GM23338 (cell line): ENCODE measurements at regions not wholly inside any gene's neighbourhood (a gene's known extent, or its start where the extent isn't known, plus 50 kb on each side); places are given as distances from the start of the nearest gene placed in this dataset.
A peak's percentile ranks its signal among the peaks of the same experiment; 100 is the strongest.

ENCODE experiments used
- ATAC-seq: fragments of 200-7000 bp; cut with Tn5 transposase; 3 replicates; pipeline ENCODE4 v1.9.1; 2020
- DNase-seq: peaks from one replicate; pipeline ENCODE4 v3.0.0-alpha.2; 2015; ENCODE audit warnings: low spot score
- H2AFZ ChIP-seq: fragments of 200-600 bp; sonication (generic); 2 replicates; pipeline ENCODE4 v1.8.0; 2016; ENCODE audit warnings: antibody characterized with exemption, mild to moderate bottlenecking, moderate library complexity
- H3F3A ChIP-seq: fragments of 200-600 bp; sonication (generic); replicated peaks from 2 replicates; pipeline ENCODE4 v1.8.0; 2017; ENCODE audit warnings: antibody characterized with exemption, mixed run types, low read depth
- H3K27ac ChIP-seq: fragments of 200-600 bp; sonication (generic); 2 replicates; pipeline ENCODE4 v1.6.1; 2016; ENCODE audit warnings: low read depth
- H3K27me3 ChIP-seq: fragments of 200-600 bp; sonication (generic); 2 replicates; pipeline ENCODE4 v1.8.0; 2016; ENCODE audit warnings: mild to moderate bottlenecking, mixed run types, moderate library complexity; ENCODE audit not compliant: insufficient read depth
- H3K36me3 ChIP-seq: fragments of 200-600 bp; sonication (generic); 2 replicates; pipeline ENCODE4 v1.8.0; 2016; ENCODE audit warnings: mild to moderate bottlenecking; ENCODE audit not compliant: insufficient read depth
- H3K4me1 ChIP-seq: fragments of 200-600 bp; sonication (generic); 2 replicates; pipeline ENCODE4 v1.8.0; 2016; ENCODE audit warnings: mild to moderate bottlenecking, moderate library complexity; ENCODE audit not compliant: insufficient read depth
- H3K4me2 ChIP-seq: fragments of 200-600 bp; sonication (generic); 2 replicates; pipeline ENCODE4 v1.7.1; 2017; ENCODE audit warnings: mixed run types
- H3K4me3 ChIP-seq: fragments of 200-600 bp; sonication (generic); 2 replicates; pipeline ENCODE4 v1.6.1; 2016; ENCODE audit warnings: mixed run types
- H3K79me2 ChIP-seq: fragments of 200-600 bp; sonication (generic); replicated peaks from 2 replicates; pipeline ENCODE4 v1.8.0; 2017; ENCODE audit warnings: mild to moderate bottlenecking; ENCODE audit not compliant: insufficient read depth
- H3K9me2 ChIP-seq: fragments of 200-600 bp; sonication (generic); 2 replicates; pipeline ENCODE4 v1.8.0; 2017; ENCODE audit not compliant: insufficient read depth
- H4K20me1 ChIP-seq: fragments of 200-600 bp; sonication (generic); replicated peaks from 2 replicates; pipeline ENCODE4 v1.8.0; 2017; ENCODE audit warnings: mild to moderate bottlenecking; ENCODE audit not compliant: insufficient read depth
- H3K27ac Mint-ChIP-seq: 2 replicates; pipeline ENCODE4 v1.8.0; 2020; ENCODE audit warnings: inconsistent platforms, mild to moderate bottlenecking, moderate library complexity, mixed read lengths
- H3K27me3 Mint-ChIP-seq: 3 replicates; pipeline ENCODE4 v1.8.0; 2022; ENCODE audit warnings: low read depth, mild to moderate bottlenecking, moderate library complexity, mixed read lengths, inconsistent platforms; ENCODE audit not compliant: insufficient read depth, poor library complexity
- H3K36me3 Mint-ChIP-seq: 3 replicates; pipeline ENCODE4 v1.8.0; 2021; ENCODE audit warnings: low read depth, mild to moderate bottlenecking, inconsistent platforms, moderate library complexity, mixed read lengths
- H3K4me1 Mint-ChIP-seq: 3 replicates; pipeline ENCODE4 v1.8.0; 2020; ENCODE audit warnings: mild to moderate bottlenecking, inconsistent platforms, mixed read lengths
- H3K4me3 Mint-ChIP-seq: 3 replicates; pipeline ENCODE4 v1.8.0; 2021; ENCODE audit warnings: moderate library complexity, mild to moderate bottlenecking, inconsistent platforms, mixed read lengths
- H3K9me3 Mint-ChIP-seq: 3 replicates; pipeline ENCODE4 v1.8.0; 2020; ENCODE audit warnings: moderate library complexity, mild to moderate bottlenecking, inconsistent platforms, mixed read lengths
- CREB1 ChIP-seq: fragments of 250-450 bp; sonication (Bioruptor Pico); IDR thresholded peaks from 2 replicates; pipeline ENCODE4 v1.5.0; 2020; ENCODE audit warnings: low read depth, mild to moderate bottlenecking, moderate library complexity
- EZH2 ChIP-seq: fragments of 200-600 bp; sonication (generic); IDR thresholded peaks from one replicate; pipeline ENCODE4 v1.8.0; 2017; ENCODE audit warnings: antibody characterized with exemption, mild to moderate bottlenecking, low read depth; ENCODE audit not compliant: unreplicated experiment
- EZH2phosphoT487 ChIP-seq: fragments of 200-600 bp; sonication (generic); IDR thresholded peaks from one replicate; pipeline ENCODE4 v1.8.1; 2018; ENCODE audit warnings: antibody characterized with exemption; ENCODE audit not compliant: unreplicated experiment
- JUNB ChIP-seq: IDR thresholded peaks from one replicate; pipeline ENCODE4 v1.6.1; 2016; ENCODE audit warnings: antibody characterized with exemption; ENCODE audit not compliant: unreplicated experiment
- NANOG ChIP-seq: IDR thresholded peaks from 2 replicates; pipeline ENCODE4 v1.6.1; 2016; ENCODE audit warnings: antibody characterized with exemption, borderline replicate concordance
- POLR2AphosphoS5 ChIP-seq: IDR thresholded peaks from 2 replicates; pipeline ENCODE4 v1.6.1; 2016; ENCODE audit warnings: antibody characterized with exemption, low read depth
- STAT1 ChIP-seq: IDR thresholded peaks from one replicate; pipeline ENCODE4 v1.6.1; 2016; ENCODE audit warnings: antibody characterized with exemption; ENCODE audit not compliant: unreplicated experiment
- ZNF114 ChIP-seq: fragments of 250-450 bp; sonication (Bioruptor Pico); IDR thresholded peaks from 2 replicates; pipeline ENCODE4 v1.5.0; 2020; ENCODE audit warnings: mild to moderate bottlenecking, moderate library complexity
- ZNF331 ChIP-seq: fragments of 250-450 bp; sonication (Bioruptor Pico); IDR thresholded peaks from 2 replicates; pipeline ENCODE4 v1.5.0; 2020; ENCODE audit warnings: low read depth, mild to moderate bottlenecking, moderate library complexity
- TF ChIP-seq, protein P1 (sequence below): IDR thresholded peaks from 2 replicates; pipeline ENCODE4 v1.6.1; 2016; ENCODE audit warnings: antibody characterized with exemption
- TF ChIP-seq, protein P2 (sequence below): IDR thresholded peaks from one replicate; pipeline ENCODE4 v1.6.1; 2018; ENCODE audit warnings: antibody characterized with exemption; ENCODE audit not compliant: unreplicated experiment
- TF ChIP-seq, protein P3 (sequence below): fragments of 250-450 bp; sonication (Bioruptor Pico); IDR thresholded peaks from 2 replicates; pipeline ENCODE4 v1.5.0; 2020; ENCODE audit warnings: mild to moderate bottlenecking, moderate library complexity
- TF ChIP-seq, protein P4 (sequence below), 2 experiments: fragments of 200-600 bp in 1 of 2; sonication (generic) in 1 of 2; conservative IDR thresholded peaks; 2 replicates each; pipeline versions ENCODE4 v1.5.1 to v1.6.1; 2016 to 2017; ENCODE audit warnings: antibody characterized with exemption in 2 of 2, low read depth in 2 of 2, mild to moderate bottlenecking in 2 of 2, moderate library complexity in 1 of 2

DNA sequence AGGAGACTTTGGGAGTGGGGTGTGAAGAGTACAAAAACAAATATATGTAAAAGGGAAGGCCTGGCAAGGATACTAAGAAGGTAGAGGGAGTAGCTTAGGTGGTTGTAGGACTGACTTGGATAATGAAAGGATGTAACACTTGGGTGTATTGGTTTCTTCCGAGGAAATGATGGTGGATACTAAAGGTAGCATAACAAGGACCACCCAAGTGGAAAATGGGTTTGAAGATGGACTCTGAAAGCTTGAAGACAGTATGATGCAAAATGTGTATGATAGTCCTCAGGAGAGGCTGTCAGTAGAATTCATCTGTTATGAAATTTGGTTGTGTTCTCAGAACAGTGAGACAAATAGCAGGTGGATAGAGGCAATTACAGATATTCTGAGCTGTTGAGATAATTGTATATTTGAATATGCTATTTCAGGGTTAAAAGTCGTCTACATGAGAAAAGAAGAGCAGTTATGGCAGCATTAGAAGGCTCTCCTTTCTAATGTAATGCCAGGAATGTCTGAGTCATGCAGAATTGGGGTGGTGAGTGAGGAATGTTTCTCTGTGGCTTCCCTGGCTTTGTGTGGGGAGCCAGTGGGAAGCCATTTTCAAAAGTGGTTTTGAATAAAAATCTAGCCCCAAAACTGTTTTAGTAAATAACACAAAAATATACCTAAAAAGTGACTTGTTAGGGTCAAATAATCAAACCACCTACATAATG lies 75.6 kb downstream of the FHIP1A start:
- H3K9me3 Mint-ChIP-seq = no peaks in the 10 kb centered on the region; the same call in 2 of the 3 replicates
- peaks cover 53% of the 10 kb centered on the region for H3K79me2 ChIP-seq
- H3K4me3 Mint-ChIP-seq = peak overlapping the region; percentile 23
- no peaks in the 10 kb centered on the region for H3K9me2 ChIP-seq
- H3K27me3 ChIP-seq = no peaks in the 10 kb centered on the region
- DNase-seq (peak; percentile 96), ATAC-seq (peak; percentile 83)
- H3K4me1 ChIP-seq = peaks cover 67% of the 10 kb centered on the region
- H3K4me3 ChIP-seq = peak overlapping the region; percentile 3; the same call in 1 of the 2 replicates
- peak overlapping the region; percentile 36 for H3K4me2 ChIP-seq
- H3K36me3 Mint-ChIP-seq = peaks cover 16% of the 10 kb centered on the region
- TF ChIP-seq EZH2 (no peak), CREB1 (CRISPR knock-in tag) (no peak), JUNB (no peak), NANOG (peak; percentile 89), ZNF114 (CRISPR knock-in tag) (0 out of 2 replicates have a peak, but pooled peaks have one; percentile 7), EZH2phosphoT487 (no peak), ZNF331 (no peak), POLR2AphosphoS5 (peak; percentile 38), STAT1 (no peak)
- TF ChIP-seq, protein P1, sequence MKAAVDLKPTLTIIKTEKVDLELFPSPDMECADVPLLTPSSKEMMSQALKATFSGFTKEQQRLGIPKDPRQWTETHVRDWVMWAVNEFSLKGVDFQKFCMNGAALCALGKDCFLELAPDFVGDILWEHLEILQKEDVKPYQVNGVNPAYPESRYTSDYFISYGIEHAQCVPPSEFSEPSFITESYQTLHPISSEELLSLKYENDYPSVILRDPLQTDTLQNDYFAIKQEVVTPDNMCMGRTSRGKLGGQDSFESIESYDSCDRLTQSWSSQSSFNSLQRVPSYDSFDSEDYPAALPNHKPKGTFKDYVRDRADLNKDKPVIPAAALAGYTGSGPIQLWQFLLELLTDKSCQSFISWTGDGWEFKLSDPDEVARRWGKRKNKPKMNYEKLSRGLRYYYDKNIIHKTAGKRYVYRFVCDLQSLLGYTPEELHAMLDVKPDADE = 0 out of 2 replicates have a peak, but pooled peaks have one; percentile 29
- TF ChIP-seq, protein P2, sequence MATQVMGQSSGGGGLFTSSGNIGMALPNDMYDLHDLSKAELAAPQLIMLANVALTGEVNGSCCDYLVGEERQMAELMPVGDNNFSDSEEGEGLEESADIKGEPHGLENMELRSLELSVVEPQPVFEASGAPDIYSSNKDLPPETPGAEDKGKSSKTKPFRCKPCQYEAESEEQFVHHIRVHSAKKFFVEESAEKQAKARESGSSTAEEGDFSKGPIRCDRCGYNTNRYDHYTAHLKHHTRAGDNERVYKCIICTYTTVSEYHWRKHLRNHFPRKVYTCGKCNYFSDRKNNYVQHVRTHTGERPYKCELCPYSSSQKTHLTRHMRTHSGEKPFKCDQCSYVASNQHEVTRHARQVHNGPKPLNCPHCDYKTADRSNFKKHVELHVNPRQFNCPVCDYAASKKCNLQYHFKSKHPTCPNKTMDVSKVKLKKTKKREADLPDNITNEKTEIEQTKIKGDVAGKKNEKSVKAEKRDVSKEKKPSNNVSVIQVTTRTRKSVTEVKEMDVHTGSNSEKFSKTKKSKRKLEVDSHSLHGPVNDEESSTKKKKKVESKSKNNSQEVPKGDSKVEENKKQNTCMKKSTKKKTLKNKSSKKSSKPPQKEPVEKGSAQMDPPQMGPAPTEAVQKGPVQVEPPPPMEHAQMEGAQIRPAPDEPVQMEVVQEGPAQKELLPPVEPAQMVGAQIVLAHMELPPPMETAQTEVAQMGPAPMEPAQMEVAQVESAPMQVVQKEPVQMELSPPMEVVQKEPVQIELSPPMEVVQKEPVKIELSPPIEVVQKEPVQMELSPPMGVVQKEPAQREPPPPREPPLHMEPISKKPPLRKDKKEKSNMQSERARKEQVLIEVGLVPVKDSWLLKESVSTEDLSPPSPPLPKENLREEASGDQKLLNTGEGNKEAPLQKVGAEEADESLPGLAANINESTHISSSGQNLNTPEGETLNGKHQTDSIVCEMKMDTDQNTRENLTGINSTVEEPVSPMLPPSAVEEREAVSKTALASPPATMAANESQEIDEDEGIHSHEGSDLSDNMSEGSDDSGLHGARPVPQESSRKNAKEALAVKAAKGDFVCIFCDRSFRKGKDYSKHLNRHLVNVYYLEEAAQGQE = no peak
- TF ChIP-seq, protein P3, sequence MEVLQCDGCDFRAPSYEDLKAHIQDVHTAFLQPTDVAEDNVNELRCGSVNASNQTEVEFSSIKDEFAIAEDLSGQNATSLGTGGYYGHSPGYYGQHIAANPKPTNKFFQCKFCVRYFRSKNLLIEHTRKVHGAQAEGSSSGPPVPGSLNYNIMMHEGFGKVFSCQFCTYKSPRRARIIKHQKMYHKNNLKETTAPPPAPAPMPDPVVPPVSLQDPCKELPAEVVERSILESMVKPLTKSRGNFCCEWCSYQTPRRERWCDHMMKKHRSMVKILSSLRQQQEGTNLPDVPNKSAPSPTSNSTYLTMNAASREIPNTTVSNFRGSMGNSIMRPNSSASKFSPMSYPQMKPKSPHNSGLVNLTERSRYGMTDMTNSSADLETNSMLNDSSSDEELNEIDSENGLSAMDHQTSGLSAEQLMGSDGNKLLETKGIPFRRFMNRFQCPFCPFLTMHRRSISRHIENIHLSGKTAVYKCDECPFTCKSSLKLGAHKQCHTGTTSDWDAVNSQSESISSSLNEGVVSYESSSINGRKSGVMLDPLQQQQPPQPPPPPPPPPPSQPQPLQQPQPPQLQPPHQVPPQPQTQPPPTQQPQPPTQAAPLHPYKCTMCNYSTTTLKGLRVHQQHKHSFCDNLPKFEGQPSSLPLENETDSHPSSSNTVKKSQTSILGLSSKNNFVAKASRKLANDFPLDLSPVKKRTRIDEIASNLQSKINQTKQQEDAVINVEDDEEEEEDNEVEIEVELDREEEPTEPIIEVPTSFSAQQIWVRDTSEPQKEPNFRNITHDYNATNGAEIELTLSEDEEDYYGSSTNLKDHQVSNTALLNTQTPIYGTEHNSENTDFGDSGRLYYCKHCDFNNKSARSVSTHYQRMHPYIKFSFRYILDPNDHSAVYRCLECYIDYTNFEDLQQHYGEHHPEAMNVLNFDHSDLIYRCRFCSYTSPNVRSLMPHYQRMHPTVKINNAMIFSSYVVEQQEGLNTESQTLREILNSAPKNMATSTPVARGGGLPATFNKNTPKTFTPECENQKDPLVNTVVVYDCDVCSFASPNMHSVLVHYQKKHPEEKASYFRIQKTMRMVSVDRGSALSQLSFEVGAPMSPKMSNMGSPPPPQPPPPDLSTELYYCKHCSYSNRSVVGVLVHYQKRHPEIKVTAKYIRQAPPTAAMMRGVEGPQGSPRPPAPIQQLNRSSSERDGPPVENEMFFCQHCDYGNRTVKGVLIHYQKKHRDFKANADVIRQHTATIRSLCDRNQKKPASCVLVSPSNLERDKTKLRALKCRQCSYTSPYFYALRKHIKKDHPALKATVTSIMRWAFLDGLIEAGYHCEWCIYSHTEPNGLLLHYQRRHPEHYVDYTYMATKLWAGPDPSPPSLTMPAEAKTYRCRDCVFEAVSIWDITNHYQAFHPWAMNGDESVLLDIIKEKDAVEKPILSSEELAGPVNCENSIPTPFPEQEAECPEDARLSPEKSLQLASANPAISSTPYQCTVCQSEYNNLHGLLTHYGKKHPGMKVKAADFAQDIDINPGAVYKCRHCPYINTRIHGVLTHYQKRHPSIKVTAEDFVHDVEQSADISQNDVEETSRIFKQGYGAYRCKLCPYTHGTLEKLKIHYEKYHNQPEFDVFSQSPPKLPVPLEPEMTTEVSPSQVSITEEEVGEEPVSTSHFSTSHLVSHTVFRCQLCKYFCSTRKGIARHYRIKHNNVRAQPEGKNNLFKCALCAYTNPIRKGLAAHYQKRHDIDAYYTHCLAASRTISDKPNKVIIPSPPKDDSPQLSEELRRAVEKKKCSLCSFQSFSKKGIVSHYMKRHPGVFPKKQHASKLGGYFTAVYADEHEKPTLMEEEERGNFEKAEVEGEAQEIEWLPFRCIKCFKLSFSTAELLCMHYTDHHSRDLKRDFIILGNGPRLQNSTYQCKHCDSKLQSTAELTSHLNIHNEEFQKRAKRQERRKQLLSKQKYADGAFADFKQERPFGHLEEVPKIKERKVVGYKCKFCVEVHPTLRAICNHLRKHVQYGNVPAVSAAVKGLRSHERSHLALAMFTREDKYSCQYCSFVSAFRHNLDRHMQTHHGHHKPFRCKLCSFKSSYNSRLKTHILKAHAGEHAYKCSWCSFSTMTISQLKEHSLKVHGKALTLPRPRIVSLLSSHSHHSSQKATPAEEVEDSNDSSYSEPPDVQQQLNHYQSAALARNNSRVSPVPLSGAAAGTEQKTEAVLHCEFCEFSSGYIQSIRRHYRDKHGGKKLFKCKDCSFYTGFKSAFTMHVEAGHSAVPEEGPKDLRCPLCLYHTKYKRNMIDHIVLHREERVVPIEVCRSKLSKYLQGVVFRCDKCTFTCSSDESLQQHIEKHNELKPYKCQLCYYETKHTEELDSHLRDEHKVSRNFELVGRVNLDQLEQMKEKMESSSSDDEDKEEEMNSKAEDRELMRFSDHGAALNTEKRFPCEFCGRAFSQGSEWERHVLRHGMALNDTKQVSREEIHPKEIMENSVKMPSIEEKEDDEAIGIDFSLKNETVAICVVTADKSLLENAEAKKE = peak; percentile 66; the same call in 1 of the 2 replicates
- TF ChIP-seq, protein P4, sequence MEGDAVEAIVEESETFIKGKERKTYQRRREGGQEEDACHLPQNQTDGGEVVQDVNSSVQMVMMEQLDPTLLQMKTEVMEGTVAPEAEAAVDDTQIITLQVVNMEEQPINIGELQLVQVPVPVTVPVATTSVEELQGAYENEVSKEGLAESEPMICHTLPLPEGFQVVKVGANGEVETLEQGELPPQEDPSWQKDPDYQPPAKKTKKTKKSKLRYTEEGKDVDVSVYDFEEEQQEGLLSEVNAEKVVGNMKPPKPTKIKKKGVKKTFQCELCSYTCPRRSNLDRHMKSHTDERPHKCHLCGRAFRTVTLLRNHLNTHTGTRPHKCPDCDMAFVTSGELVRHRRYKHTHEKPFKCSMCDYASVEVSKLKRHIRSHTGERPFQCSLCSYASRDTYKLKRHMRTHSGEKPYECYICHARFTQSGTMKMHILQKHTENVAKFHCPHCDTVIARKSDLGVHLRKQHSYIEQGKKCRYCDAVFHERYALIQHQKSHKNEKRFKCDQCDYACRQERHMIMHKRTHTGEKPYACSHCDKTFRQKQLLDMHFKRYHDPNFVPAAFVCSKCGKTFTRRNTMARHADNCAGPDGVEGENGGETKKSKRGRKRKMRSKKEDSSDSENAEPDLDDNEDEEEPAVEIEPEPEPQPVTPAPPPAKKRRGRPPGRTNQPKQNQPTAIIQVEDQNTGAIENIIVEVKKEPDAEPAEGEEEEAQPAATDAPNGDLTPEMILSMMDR (conservative IDR thresholded peaks at IDR 0.05; ENCODE audit: low read depth in 2 of 2) = no peak
- H3K27ac Mint-ChIP-seq = peak overlapping the region; percentile 98
- H4K20me1 ChIP-seq = no peaks in the 10 kb centered on the region
- H2AFZ ChIP-seq = no peak overlapping the region
- H3K4me1 Mint-ChIP-seq = peaks cover 80% of the 10 kb centered on the region
- no peaks in the 10 kb centered on the region for H3F3A ChIP-seq
- peak overlapping the region; percentile 99 for H3K27ac ChIP-seq
- H3K36me3 ChIP-seq = no peaks in the 10 kb centered on the region
- peaks cover 4% of the 10 kb centered on the region for H3K27me3 Mint-ChIP-seq
